HG02623 (cell line): ENCODE measurements at regions not wholly inside any gene's neighbourhood (a gene's known extent, or its start where the extent isn't known, plus 50 kb on each side); places are given as distances from the start of the nearest gene placed in this dataset.
"Not testable (repeated sequence)": the region's sequence is repeated elsewhere in the genome, so short reads cannot be mapped to it uniquely, and the experiment has no call there.

ENCODE experiments used
- ATAC-seq: cut with Tn5 transposase; IDR thresholded peaks from one replicate; pipeline ENCODE4 v1.9.1; 2021; ENCODE audit warnings: moderate library complexity; ENCODE audit not compliant: unreplicated experiment

GRCh38 chr11:81602508-81602907 lies 1131.2 kb downstream of the FAM181B start:
- no peak for ATAC-seq

- ATAC-seq = no peak
Observed at GRCh38 chr11:81596704-81597103, 1137.0 kb downstream of the FAM181B start.

GRCh38 chr11:81585390-81585933 lies 1148.2 kb downstream of the FAM181B start:
- no peak for ATAC-seq

DNA sequence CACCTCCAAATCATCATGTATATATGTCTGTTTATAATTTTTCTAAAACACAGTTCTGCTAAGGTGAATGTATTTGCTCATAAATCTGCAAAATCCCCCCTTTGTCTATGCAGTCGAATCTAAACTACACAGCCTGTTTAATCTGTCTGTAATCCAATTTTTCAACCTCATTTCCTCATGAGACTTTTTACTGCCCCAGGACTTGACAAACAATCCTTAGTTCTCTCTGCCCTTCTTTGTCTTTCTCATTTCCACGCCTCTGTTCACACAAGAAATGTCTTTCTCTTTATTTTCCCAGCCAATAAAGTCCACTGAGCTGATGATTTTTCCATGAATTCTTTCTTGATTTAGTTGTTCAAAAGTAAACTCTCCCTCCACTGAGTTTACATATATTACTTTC lies 1154.3 kb downstream of the FAM181B start:
- no peak for ATAC-seq

GRCh38 chr11:81578571-81578970 lies 1155.1 kb downstream of the FAM181B start:
- no peak for ATAC-seq

- ATAC-seq = no peak
Observed at GRCh38 chr11:81574301-81574700, 1159.4 kb downstream of the FAM181B start.

GRCh38 chr11:81573367-81573766 lies 1160.3 kb downstream of the FAM181B start:
- ATAC-seq = no peak

DNA sequence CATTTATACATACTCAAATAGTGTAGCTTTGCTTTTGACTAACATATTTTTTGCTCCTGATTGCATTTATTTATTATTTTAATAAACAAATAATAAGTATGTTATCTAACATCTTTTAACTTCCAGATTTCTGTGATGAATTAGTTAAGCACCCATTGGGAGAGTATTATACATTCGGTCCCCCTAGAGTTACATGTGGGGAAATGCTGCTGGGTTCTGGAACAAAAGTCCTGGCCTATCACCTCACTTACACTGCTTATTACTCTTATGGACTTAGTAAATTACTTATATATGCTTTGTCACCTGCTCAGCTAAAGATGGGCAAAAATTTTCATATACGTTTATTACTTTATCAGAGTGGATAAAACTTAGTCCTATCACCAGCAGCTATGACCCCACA lies 1163.0 kb downstream of the FAM181B start:
- no peak for ATAC-seq

DNA sequence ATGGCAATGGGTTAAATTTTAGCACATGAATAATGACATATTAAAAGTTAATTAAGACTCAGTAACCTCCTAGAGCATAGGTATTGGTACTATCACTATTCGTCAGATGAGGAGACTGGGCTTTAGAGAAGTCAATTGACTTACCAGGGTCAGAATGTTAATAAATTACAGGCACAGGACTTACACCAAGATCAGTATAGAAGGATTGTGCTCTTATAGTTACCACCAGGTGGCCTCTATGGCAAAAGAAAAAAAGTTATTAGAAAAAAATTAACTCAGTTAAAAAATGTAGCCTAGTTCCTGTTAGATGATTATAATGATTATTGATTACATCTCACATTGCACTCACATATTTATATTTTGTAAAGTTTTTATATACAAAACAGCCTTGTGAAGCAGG lies 1163.7 kb downstream of the FAM181B start:
- no peak for ATAC-seq

DNA sequence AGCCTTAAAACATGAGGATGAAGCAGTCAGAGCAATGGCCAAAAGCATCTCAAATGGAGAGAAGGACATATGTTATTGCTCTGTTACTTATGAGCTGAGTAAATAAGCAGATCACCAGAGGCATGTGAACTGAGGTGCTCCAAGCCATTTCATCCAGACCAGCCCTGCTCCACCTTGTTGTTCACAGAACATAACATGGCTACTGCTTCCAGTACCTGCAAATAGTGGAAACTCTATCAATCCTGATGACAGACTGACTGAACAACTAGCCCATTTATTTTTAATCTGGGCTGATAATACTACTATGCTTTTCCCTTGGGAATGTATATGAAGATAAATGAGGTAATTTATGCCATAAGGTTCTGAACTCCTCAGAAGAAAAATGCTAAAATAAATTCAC lies 1164.7 kb downstream of the FAM181B start:
- no peak for ATAC-seq

DNA sequence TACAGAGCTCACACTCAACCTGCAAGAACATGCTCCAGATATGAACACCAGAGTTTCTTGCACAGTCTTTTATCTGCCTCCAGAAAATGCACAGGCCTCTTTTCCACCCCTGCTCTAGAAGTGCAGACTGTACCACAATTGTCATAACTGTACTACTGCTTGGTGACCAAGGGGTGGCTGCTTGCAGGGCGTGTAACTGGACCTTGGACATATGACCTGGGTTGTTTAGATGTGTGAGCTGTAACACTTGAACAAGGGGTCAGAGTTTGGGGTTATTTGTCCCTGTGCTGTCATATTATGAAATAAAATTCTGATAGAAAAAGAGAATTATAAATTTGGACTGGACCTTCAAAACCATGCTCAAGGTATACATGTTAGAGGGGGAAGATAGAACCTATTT lies 1185.5 kb downstream of the FAM181B start:
- no peak for ATAC-seq

GRCh38 chr11:81539806-81540205 lies 1193.9 kb downstream of the FAM181B start:
- not testable (repeated sequence) for ATAC-seq

- ATAC-seq = no peak
Observed at GRCh38 chr11:81515566-81515965, 1218.1 kb downstream of the FAM181B start.

- no peak for ATAC-seq
Observed at GRCh38 chr11:81497202-81497804, 1236.4 kb downstream of the FAM181B start.

GRCh38 chr11:81496601-81497000 lies 1237.1 kb downstream of the FAM181B start:
- no peak for ATAC-seq

GRCh38 chr11:81495699-81496292 lies 1237.9 kb downstream of the FAM181B start:
- no peak for ATAC-seq

DNA sequence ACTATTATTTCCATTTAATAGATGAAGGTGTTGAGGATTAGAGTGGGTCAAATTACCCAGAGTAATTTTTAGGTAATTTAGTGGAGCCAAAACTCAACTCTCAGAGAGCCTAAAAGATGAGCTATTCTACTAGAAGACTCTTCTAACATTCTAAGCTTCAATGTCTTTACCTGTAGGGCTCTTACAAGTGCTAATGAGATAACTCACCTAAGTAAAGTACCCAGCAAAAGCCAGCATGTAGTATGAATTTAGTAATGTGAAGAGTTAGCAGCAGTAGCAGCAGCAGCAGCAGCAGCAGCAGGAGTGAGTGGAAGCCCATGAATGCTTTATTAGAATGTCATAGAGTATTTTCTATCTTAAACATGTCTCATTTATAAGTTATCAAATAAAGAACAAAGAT lies 1239.2 kb downstream of the FAM181B start:
- no peak for ATAC-seq

- ATAC-seq = no peak
Observed at GRCh38 chr11:81492923-81493445, 1240.7 kb downstream of the FAM181B start.

GRCh38 chr11:81487109-81487508 lies 1246.6 kb downstream of the FAM181B start:
- ATAC-seq = no peak

DNA sequence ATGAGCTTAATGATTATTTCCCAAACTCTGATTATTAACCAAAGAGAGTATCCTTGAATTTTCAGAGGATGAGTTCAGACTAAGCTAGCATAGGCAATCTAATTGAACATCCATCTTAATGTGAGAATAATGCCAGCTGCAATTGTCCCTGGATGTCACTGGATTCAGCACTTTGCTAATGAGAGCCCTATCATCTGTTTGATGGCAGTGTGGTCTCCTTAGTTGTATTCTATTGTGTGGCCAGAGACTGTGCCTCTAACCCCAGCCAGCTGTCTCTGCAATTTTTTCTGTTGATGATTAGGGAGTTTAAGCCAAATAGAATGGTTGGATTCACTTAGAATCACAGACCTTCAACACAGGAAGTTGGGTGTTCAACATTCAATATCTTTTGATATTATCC lies 1249.5 kb downstream of the FAM181B start:
- ATAC-seq = no peak

DNA sequence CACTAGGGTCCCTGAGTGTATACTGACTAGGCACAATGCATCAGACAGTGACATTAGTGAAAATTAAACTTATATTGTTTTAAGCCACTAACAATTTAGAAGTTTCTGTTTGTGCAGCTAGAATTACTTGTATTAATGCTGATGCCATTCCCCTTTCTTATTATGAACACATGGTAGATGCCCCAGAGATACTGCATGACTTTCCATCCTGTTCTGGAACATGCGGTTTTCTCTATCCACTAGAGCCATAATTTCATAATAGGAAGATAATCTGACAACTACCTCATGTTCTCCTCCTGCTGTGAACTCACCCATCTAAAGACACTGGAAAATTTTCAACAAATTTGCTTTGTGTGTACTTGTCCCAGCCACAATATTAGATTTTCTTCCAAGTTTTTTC lies 1256.4 kb downstream of the FAM181B start:
- no peak for ATAC-seq

DNA sequence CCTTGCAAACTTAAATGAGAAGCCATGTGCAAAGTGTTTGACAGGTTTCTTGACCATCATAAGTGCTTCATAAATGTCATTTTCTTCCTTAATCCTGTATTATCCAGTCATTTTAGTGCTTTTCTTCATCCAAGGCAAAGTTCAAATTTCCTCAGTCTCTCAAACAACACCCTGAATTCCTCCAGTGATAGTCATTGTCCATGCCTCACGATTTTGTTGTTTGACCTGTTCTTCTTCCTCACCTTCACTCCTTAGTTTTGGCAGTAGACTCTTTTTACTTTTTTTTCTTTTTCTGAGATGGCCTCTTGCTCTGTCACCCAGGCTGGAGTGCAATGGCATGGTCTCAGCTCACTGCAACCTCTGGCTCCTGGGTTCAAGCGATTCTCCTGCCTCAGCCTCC lies 1257.3 kb downstream of the FAM181B start:
- no peak for ATAC-seq

DNA sequence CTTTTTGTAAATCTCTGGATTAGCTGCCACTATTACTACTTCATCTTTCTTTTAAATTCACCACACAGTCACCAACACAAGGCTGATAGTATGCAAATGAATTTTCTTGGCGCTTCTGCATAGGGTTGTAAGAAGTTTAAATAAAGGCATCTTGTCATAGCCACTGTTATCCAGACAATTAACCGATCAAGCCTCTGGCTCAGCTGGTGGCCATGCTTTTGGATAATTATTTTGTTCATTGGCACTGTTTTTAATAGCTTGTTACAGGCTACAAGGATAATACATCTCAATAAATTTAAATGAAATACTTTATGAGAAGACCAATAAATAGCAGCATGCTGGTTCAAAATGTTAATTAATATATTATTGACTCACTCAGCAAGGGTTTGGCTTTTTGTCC lies 1261.0 kb downstream of the FAM181B start:
- no peak for ATAC-seq
